Endothelial cell of umbilical vein (primary cell): ENCODE measurements at regions not wholly inside any gene's neighbourhood (a gene's known extent, or its start where the extent isn't known, plus 50 kb on each side); places are given as distances from the start of the nearest gene placed in this dataset.
A peak's percentile ranks its signal among the peaks of the same experiment; 100 is the strongest.

Experiments used
- BruUV-seq: library from RNA; stranded (reverse); fragments of 400-500 nt; replicated peaks from 2 replicates; lab custom pipeline; 2021; lab: Mats Ljungman, UMichigan
- CTCF ChIA-PET: fragments of 300-600, 350-600 bp; sonication (Branson Sonifier 250); formaldehyde crosslinking; loops from one replicate; lab custom pipeline; 2021; ENCODE audit warnings: antibody characterized with exemption, inconsistent platforms; lab: Charles Lee
- POLR2A ChIA-PET: fragments of 300-600, 350-600 bp; sonication (Branson Sonifier 250); formaldehyde crosslinking; loops from one replicate; lab custom pipeline; 2021; ENCODE audit warnings: antibody characterized with exemption, inconsistent platforms; lab: Charles Lee
- DNase-seq: peaks from one replicate; pipeline ENCODE4 v3.0.0-alpha.2; 2011; ENCODE audit warnings: low read depth, low spot score
- FAIRE-seq: peaks from 2 replicates; lab custom pipeline; 2011; peaks lifted over from hg19 to GRCh38; lab: Jason Lieb, UNC
- H2AFZ ChIP-seq: 2 replicates; pipeline ENCODE4 v1.6.0; 2012; ENCODE audit warnings: low read depth, low read length, control low read depth, inconsistent platforms
- H3K27ac ChIP-seq: 2 replicates; pipeline ENCODE4 v1.5.1; 2011; ENCODE audit warnings: low read depth, mild to moderate bottlenecking, control low read depth, low read length, moderate library complexity; ENCODE audit not compliant: insufficient read depth
- H3K27me3 ChIP-seq, 2 experiments: 2 replicates each; pipeline versions ENCODE4 v1.6.0 to v1.6.1; 2011; ENCODE audit warnings: low read length in 2 of 2, mixed read lengths in 1 of 2; ENCODE audit not compliant: control insufficient read depth in 2 of 2, insufficient read depth in 2 of 2
- H3K36me3 ChIP-seq, 2 experiments: 2 replicates in 1 of 2; 3 replicates in 1 of 2; pipeline ENCODE4 v1.5.1; 2011; ENCODE audit warnings: low read length in 2 of 2, mild to moderate bottlenecking in 1 of 2, moderate library complexity in 1 of 2; ENCODE audit not compliant: control insufficient read depth in 2 of 2, insufficient read depth in 2 of 2; ENCODE audit errors: extremely low read depth in 1 of 2
- H3K4me1 ChIP-seq: 3 replicates; pipeline ENCODE4 v1.5.1; 2011; ENCODE audit warnings: mild to moderate bottlenecking, low read length; ENCODE audit not compliant: control insufficient read depth, insufficient read depth; ENCODE audit errors: extremely low read depth
- H3K4me2 ChIP-seq: 2 replicates; pipeline ENCODE4 v1.6.1; 2011; ENCODE audit warnings: low read length, control low read depth, mixed read lengths; ENCODE audit not compliant: insufficient read depth
- H3K4me3 ChIP-seq, 3 experiments: fragments of 200-600 bp in 1 of 3; sonication (generic), shearing (Covaris generic) in 1 of 3; replicated peaks in 1 of 3; 2 replicates each; pipeline ENCODE4 v1.5.1; 2011 to 2016; ENCODE audit warnings: control low read depth in 3 of 3, low read length in 3 of 3, mild to moderate bottlenecking in 2 of 3, inconsistent platforms in 1 of 3, low read depth in 1 of 3, moderate library complexity in 1 of 3; ENCODE audit not compliant: insufficient read depth in 1 of 3
- H3K79me2 ChIP-seq: 2 replicates; pipeline ENCODE4 v1.6.0; 2012; ENCODE audit warnings: low read length, inconsistent platforms; ENCODE audit not compliant: control insufficient read depth, insufficient read depth
- H3K9ac ChIP-seq: replicated peaks from 2 replicates; pipeline ENCODE3; 2011; ENCODE audit warnings: low read length, control low read depth; ENCODE audit not compliant: insufficient read depth; ENCODE audit errors: extremely low read depth
- H3K9me1 ChIP-seq: replicated peaks from 3 replicates; pipeline ENCODE4 v1.6.0; 2011; ENCODE audit warnings: mild to moderate bottlenecking, low read length; ENCODE audit not compliant: control insufficient read depth, insufficient read depth; ENCODE audit errors: extremely low read depth
- H3K9me3 ChIP-seq: replicated peaks from 2 replicates; pipeline ENCODE4 v1.5.1; 2012; ENCODE audit warnings: low read length, inconsistent platforms; ENCODE audit not compliant: control insufficient read depth, insufficient read depth
- H4K20me1 ChIP-seq: replicated peaks from 2 replicates; pipeline ENCODE3; 2011; ENCODE audit warnings: mild to moderate bottlenecking, low read length; ENCODE audit not compliant: control insufficient read depth, insufficient read depth; ENCODE audit errors: extremely low read depth
- EZH2 ChIP-seq: IDR thresholded peaks from 2 replicates; pipeline ENCODE4 v1.6.1; 2012; ENCODE audit warnings: borderline replicate concordance, low read depth, mild to moderate bottlenecking, moderate library complexity, low read length, inconsistent platforms; ENCODE audit not compliant: severe bottlenecking
- FOS ChIP-seq: IDR thresholded peaks from 2 replicates; pipeline ENCODE4 v1.6.1; 2011; ENCODE audit warnings: mild to moderate bottlenecking, low read length, moderate library complexity, borderline replicate concordance; ENCODE audit not compliant: insufficient read depth
- GATA2 ChIP-seq: IDR thresholded peaks from 2 replicates; pipeline ENCODE4 v1.7.0; 2011; ENCODE audit warnings: low read depth, mild to moderate bottlenecking, moderate library complexity, mixed read lengths, low read length; ENCODE audit not compliant: insufficient read length, insufficient read depth
- JUN ChIP-seq: IDR thresholded peaks from 2 replicates; pipeline ENCODE4 v1.6.1; 2011; ENCODE audit warnings: borderline replicate concordance, low read depth; ENCODE audit not compliant: insufficient read length, insufficient read depth
- MYC ChIP-seq: IDR thresholded peaks from one replicate; pipeline ENCODE4 v1.6.1; 2011; ENCODE audit warnings: mild to moderate bottlenecking, low read depth, low read length
- POLR2A ChIP-seq: IDR thresholded peaks from 2 replicates; pipeline ENCODE4 v1.6.1; 2012; ENCODE audit warnings: low read depth, mild to moderate bottlenecking, control low read depth, low read length
- POLR2AphosphoS5 ChIP-seq: IDR thresholded peaks from 2 replicates; pipeline ENCODE4 v1.6.1; 2012; ENCODE audit warnings: low read depth, mild to moderate bottlenecking, control low read depth, low read length, moderate library complexity; ENCODE audit not compliant: insufficient read depth
- dilution Hi-C: fragments of 300-500 bp; cut with MboI; formaldehyde crosslinking; loops from one replicate; pipeline ENCODE4 v1.15.0; 2019; ENCODE audit warnings: low sequenced_read_pairs; ENCODE audit not compliant: extremely low pct_ligation_motif_present
- intact Hi-C: fragments of 100-400 bp; cut with micrococcal nuclease; formaldehyde crosslinking; loops from one replicate; pipeline ENCODE4 v1.10.0; 2022
- TF ChIP-seq, protein P1 (sequence below): IDR thresholded peaks from 2 replicates; pipeline ENCODE4 v1.6.1; 2011; ENCODE audit not compliant: insufficient read depth, insufficient read length
- TF ChIP-seq, protein P2 (sequence below), 2 donors: IDR thresholded peaks; 1 replicate in 1 of 2; 2 replicates in 1 of 2; pipeline ENCODE4 v1.5.1; 2011; ENCODE audit warnings: low read length in 2 of 2, mild to moderate bottlenecking in 2 of 2, moderate library complexity in 2 of 2, control low read depth in 1 of 2, inconsistent platforms in 1 of 2, low read depth in 1 of 2; ENCODE audit not compliant: insufficient read depth in 1 of 2; ENCODE audit errors: extremely low read depth in 1 of 2

DNA sequence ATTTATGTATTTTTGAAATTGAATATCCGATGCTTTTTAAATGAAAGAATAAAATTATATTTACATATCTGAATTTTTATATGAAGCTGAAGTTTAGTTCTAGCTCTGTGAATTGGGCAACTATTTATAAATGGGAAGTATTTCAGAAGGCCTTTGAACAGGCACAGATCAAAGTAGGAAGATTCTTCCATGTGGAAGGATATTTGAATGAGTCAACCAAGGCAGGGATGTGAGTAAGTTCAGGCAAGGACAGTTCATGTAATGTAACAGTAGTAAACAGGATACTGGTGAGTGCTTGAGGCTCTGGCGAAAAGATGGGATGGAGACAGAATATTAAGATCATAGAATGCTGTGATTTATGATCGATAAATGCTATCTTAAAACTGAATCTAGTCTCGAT lies 417.8 kb upstream of the CCDC179 start:
- BruUV-seq: no TSS peak
- FAIRE-seq (no peak), DNase-seq (peak; percentile 33)

DNA sequence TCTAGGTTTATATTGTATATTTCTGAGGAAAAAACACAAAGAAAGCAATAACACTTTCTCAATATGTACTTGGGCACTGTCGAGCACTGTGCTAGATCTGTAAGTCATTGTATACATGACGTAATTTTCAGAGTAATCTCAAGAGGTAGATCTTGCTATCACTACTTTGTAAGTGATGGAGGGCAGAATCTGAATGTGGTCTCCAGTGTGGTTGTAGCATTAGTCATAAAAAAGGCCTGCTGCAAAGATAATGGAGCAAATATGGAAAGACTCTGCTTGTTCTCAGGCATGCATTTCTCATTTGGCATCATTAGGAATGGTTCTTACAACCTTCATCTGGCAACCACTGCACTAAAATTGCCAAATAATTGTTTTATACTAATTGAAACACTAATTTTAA lies 419.8 kb upstream of the CCDC179 start:
- H2AFZ ChIP-seq: no peak overlapping the region
- dilution Hi-C loops: no loop called here
- H3K36me3 ChIP-seq: no peaks in the 10 kb centered on the region
- DNase-seq (no peak), FAIRE-seq (no peak)
- no peaks in the 10 kb centered on the region for H3K9me3 ChIP-seq
- H3K4me1 ChIP-seq: peaks cover 5% of the 10 kb centered on the region
- CTCF ChIA-PET: no interaction called here
- POLR2A ChIA-PET: no interaction called here
- H4K20me1 ChIP-seq: no peaks in the 10 kb centered on the region
- no peaks in the 10 kb centered on the region for H3K79me2 ChIP-seq
- H3K27ac ChIP-seq: no peak overlapping the region
- H3K9ac ChIP-seq: no peak overlapping the region
- no peak overlapping the region for H3K4me2 ChIP-seq
- no peaks in the 10 kb centered on the region for H3K9me1 ChIP-seq
- intact Hi-C loops: no loop called here
- H3K4me3 ChIP-seq: no peak overlapping the region
- no TSS peak for BruUV-seq
- H3K27me3 ChIP-seq: no peaks in the 10 kb centered on the region
- TF ChIP-seq POLR2A (no peak), FOS (no peak), EZH2 (no peak), GATA2 (no peak), MYC (no peak), POLR2AphosphoS5 (no peak), JUN (no peak)
- TF ChIP-seq, protein P1, sequence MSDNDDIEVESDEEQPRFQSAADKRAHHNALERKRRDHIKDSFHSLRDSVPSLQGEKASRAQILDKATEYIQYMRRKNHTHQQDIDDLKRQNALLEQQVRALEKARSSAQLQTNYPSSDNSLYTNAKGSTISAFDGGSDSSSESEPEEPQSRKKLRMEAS: no peak
- TF ChIP-seq, protein P2, sequence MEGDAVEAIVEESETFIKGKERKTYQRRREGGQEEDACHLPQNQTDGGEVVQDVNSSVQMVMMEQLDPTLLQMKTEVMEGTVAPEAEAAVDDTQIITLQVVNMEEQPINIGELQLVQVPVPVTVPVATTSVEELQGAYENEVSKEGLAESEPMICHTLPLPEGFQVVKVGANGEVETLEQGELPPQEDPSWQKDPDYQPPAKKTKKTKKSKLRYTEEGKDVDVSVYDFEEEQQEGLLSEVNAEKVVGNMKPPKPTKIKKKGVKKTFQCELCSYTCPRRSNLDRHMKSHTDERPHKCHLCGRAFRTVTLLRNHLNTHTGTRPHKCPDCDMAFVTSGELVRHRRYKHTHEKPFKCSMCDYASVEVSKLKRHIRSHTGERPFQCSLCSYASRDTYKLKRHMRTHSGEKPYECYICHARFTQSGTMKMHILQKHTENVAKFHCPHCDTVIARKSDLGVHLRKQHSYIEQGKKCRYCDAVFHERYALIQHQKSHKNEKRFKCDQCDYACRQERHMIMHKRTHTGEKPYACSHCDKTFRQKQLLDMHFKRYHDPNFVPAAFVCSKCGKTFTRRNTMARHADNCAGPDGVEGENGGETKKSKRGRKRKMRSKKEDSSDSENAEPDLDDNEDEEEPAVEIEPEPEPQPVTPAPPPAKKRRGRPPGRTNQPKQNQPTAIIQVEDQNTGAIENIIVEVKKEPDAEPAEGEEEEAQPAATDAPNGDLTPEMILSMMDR (IDR thresholded peaks at IDR 0.05; ENCODE audit: extremely low read depth in 1 of 2, insufficient read depth in 1 of 2, low read depth in 1 of 2, low read length in 2 of 2): no peak

More for the DNA sequence above, 417.8 kb upstream of the CCDC179 start:
- ChIA-PET POLR2A (no interaction called here), CTCF (interaction anchor here (1.5 kb wide), 1 partner anchor 9 kb away, joined by 4 read pairs; no protein-coding TSS in a partner anchor)
- dilution Hi-C loops (no loop called here), intact Hi-C loops (no loop called here)
- H4K20me1 ChIP-seq: no peaks in the 10 kb centered on the region
- H3K4me1 ChIP-seq: peaks cover 5% of the 10 kb centered on the region
- H3K27ac ChIP-seq: no peak overlapping the region
- no peaks in the 10 kb centered on the region for H3K27me3 ChIP-seq
- no peaks in the 10 kb centered on the region for H3K9me1 ChIP-seq
- TF ChIP-seq FOS (peak; percentile 83), MYC (no peak), GATA2 (peak; percentile 24), JUN (no peak), POLR2AphosphoS5 (peak; percentile 17)
- TF ChIP-seq, protein P2 (IDR thresholded peaks at IDR 0.05; ENCODE audit: extremely low read depth in 1 of 2, insufficient read depth in 1 of 2, low read depth in 1 of 2, low read length in 2 of 2): no peak
- H3K4me3 ChIP-seq: no peak overlapping the region
- no peaks in the 10 kb centered on the region for H3K79me2 ChIP-seq
- H3K36me3 ChIP-seq: no peaks in the 10 kb centered on the region
- peak overlapping the region; percentile 61 for H2AFZ ChIP-seq
- H3K9me3 ChIP-seq: no peaks in the 10 kb centered on the region
- no peak overlapping the region for H3K4me2 ChIP-seq
- H3K9ac ChIP-seq: no peak overlapping the region
